SK-N-SH treated with all-trans-retinoic acid at 6 μM for 48 hours (cell line): ENCODE measurements at regions not wholly inside any gene's neighbourhood (a gene's known extent, or its start where the extent isn't known, plus 50 kb on each side); places are given as distances from the start of the nearest gene placed in this dataset.

ENCODE experiments used
- GLIS3 ChIP-seq: fragments of 250-450 bp; sonication (Bioruptor Pico); IDR thresholded peaks from 2 replicates; pipeline ENCODE4 v1.5.0; 2020; ENCODE audit warnings: mild to moderate bottlenecking, moderate library complexity
- ISL1 ChIP-seq: fragments of 250-450 bp; sonication (Bioruptor Pico); IDR thresholded peaks from 2 replicates; pipeline ENCODE4 v2.1.2; 2022; ENCODE audit warnings: mild to moderate bottlenecking, moderate library complexity
- PPARA ChIP-seq: fragments of 250-450 bp; sonication (Bioruptor Pico); IDR thresholded peaks from 2 replicates; pipeline ENCODE4 v1.5.0; 2020; ENCODE audit warnings: mild to moderate bottlenecking, borderline replicate concordance
- RARB ChIP-seq: fragments of 250-450 bp; sonication (Bioruptor Pico); IDR thresholded peaks from 2 replicates; pipeline ENCODE4 v1.8.0; 2021; ENCODE audit warnings: mild to moderate bottlenecking, moderate library complexity
- ZFP3 ChIP-seq: fragments of 250-450 bp; sonication (Bioruptor Pico); IDR thresholded peaks from 2 replicates; pipeline ENCODE4 v1.5.0; 2020; ENCODE audit warnings: mild to moderate bottlenecking, moderate library complexity
- TF ChIP-seq, protein P1 (sequence below): fragments of 250-450 bp; sonication (Bioruptor Pico); IDR thresholded peaks from 2 replicates; pipeline ENCODE4 v1.5.1; 2020; ENCODE audit warnings: low read depth, mild to moderate bottlenecking, moderate library complexity

DNA sequence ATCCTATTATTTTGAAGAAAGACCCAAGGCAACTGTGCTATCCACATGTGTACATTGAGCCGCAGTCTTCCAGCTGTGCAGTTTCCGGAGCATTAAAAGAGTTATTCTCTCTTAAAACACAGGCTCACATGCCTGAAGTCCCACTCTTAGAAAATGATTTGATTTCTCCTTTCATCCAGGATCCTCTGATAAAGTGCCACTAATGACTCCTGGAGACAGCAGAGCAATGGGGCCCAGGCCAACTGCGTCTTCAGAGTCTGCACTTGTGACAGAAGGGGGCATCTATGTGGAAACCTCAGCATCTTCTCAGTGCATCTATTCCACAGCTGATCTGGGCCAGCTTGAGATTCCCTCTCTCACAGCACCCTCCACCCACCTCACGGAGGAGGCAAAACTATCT, 482.1 kb upstream of the AKR1E2 start:
- TF ChIP-seq ISL1 (CRISPR knock-in tag): no peak
- TF ChIP-seq ZFP3 (CRISPR knock-in tag): no peak
- no peak for TF ChIP-seq GLIS3 (CRISPR knock-in tag)
- TF ChIP-seq, protein P1, sequence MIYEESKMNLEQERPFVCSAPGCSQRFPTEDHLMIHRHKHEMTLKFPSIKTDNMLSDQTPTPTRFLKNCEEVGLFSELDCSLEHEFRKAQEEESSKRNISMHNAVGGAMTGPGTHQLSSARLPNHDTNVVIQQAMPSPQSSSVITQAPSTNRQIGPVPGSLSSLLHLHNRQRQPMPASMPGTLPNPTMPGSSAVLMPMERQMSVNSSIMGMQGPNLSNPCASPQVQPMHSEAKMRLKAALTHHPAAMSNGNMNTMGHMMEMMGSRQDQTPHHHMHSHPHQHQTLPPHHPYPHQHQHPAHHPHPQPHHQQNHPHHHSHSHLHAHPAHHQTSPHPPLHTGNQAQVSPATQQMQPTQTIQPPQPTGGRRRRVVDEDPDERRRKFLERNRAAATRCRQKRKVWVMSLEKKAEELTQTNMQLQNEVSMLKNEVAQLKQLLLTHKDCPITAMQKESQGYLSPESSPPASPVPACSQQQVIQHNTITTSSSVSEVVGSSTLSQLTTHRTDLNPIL (CRISPR knock-in tag): no peak
- no peak for TF ChIP-seq RARB (CRISPR knock-in tag)
- TF ChIP-seq PPARA (CRISPR knock-in tag): no peak
